ENCODE measurements at regions not wholly inside any gene's neighbourhood (a gene's known extent, or its start where the extent isn't known, plus 50 kb on each side); places are given as distances from the start of the nearest gene placed in this dataset.

- TF ChIP-seq MLLT1 (IDR thresholded peaks at IDR 0.05) (no peak), PAX8 (IDR thresholded peaks at IDR 0.05) (no peak), BHLHE40 (IDR thresholded peaks at IDR 0.05; ENCODE audit: borderline replicate concordance in 1 of 2, low read depth in 2 of 2, low read length in 1 of 2) (no peak), EZH2 (IDR thresholded peaks at IDR 0.05; ENCODE audit: borderline replicate concordance, control insufficient read depth, low read depth, low read length) (no peak), NFIC (IDR thresholded peaks at IDR 0.05; ENCODE audit: low read depth, low read length) (no peak), EGR1 (IDR thresholded peaks at IDR 0.05; ENCODE audit: borderline replicate concordance in 1 of 2, low read depth in 2 of 2, low read length in 2 of 2) (no peak)
Observed at GRCh38 chr6:1179571-1180459, 132.1 kb upstream of the FOXQ1 start.

Measured in GM12878 (cell line).